Spleen (tissue), 11 donors: ENCODE measurements at regions not wholly inside any gene's neighbourhood (a gene's known extent, or its start where the extent isn't known, plus 50 kb on each side); places are given as distances from the start of the nearest gene placed in this dataset.

Source experiments
- DNase-seq: peaks from one replicate; pipeline ENCODE4 v3.0.0-alpha.2; 2020
- H3K27ac ChIP-seq, 8 donors: fragments of 200-600 bp; sonication (generic) in 7 of 8; 1 replicate in 4 of 8; 2 replicates in 4 of 8; pipeline versions ENCODE4 v1.5.0 to v1.8.0; 2016 to 2021; ENCODE audit warnings: inconsistent platforms in 4 of 8, mild to moderate bottlenecking in 4 of 8, moderate library complexity in 1 of 8
- H3K27me3 ChIP-seq, 7 donors: fragments of 200-600 bp; sonication (generic) in 6 of 7; replicated peaks in 1 of 7; 1 replicate in 4 of 7; 2 replicates in 3 of 7; pipeline versions ENCODE4 v1.5.0 to v1.8.0; 2016 to 2021; ENCODE audit warnings: inconsistent platforms in 3 of 7, mild to moderate bottlenecking in 1 of 7
- H3K36me3 ChIP-seq, 6 donors: fragments of 200-600 bp; sonication (generic) in 5 of 6; 1 replicate in 4 of 6; 2 replicates in 2 of 6; pipeline versions ENCODE4 v1.5.0 to v1.8.0; 2016 to 2021; ENCODE audit warnings: inconsistent platforms in 2 of 6
- H3K4me1 ChIP-seq, 6 donors: fragments of 200-600 bp; sonication (generic) in 5 of 6; 1 replicate in 3 of 6; 2 replicates in 3 of 6; pipeline versions ENCODE4 v1.5.0 to v1.8.0; 2016 to 2021; ENCODE audit warnings: inconsistent platforms in 3 of 6
- H3K4me3 ChIP-seq, 8 donors: fragments of 200-600 bp; sonication (generic) in 7 of 8; 1 replicate in 4 of 8; 2 replicates in 4 of 8; pipeline versions ENCODE4 v1.5.0 to v1.8.0; 2016 to 2021; ENCODE audit warnings: inconsistent platforms in 4 of 8, mild to moderate bottlenecking in 4 of 8, moderate library complexity in 2 of 8
- H3K9me3 ChIP-seq, 8 donors: fragments of 200-600 bp; sonication (generic) in 7 of 8; 1 replicate in 4 of 8; 2 replicates in 4 of 8; pipeline versions ENCODE4 v1.5.0 to v1.8.0; 2016 to 2021; ENCODE audit warnings: inconsistent platforms in 4 of 8
- CTCF ChIP-seq, 11 experiments: fragments of 200-600 bp in 7 of 11; fragments of 450-650 bp in 4 of 11; sonication (generic) in 4 of 11; IDR thresholded peaks in 8 of 11; conservative IDR thresholded peaks in 3 of 11; 1 replicate in 7 of 11; 2 replicates in 4 of 11; pipeline versions ENCODE4 v1.4.0 to v1.8.0; 2016 to 2021; ENCODE audit warnings: antibody characterized with exemption in 11 of 11, inconsistent platforms in 4 of 11, mild to moderate bottlenecking in 1 of 11
- POLR2A ChIP-seq, 3 donors: fragments of 450-650 bp; IDR thresholded peaks; one replicate each; pipeline ENCODE4 v1.5.1; 2017; ENCODE audit warnings: antibody characterized with exemption in 3 of 3, mild to moderate bottlenecking in 1 of 3
- POLR2AphosphoS5 ChIP-seq, 3 donors: sonication (generic); formaldehyde crosslinking; IDR thresholded peaks; one replicate each; pipeline ENCODE4 v1.5.1; 2017; ENCODE audit warnings: antibody characterized with exemption in 3 of 3
- WGBS, 5 donors: extraction: QIAGEN DNeasy Blood & Tissue Kit in 3 of 5; methylation state at CpG; one replicate each; pipeline versions ENCODE4 v1.1.5 to v1.1.7; 2013 to 2018; 5-methylcytosine and 5-hydroxymethylcytosine counted together
- intact Hi-C: fragments of 100-400 bp; cut with DNase I; formaldehyde crosslinking; loops from one replicate; pipeline ENCODE4 v1.15.0; 2023; ENCODE audit warnings: low total_unique reads
- donor health status: healthy with polysubstance abuse.
- donor health status: DM: no; HTN: no; CAD: no; lungs with moderate emphysema.
- donor health status: DM: no; HTN: no; CAD: no.
- donor health status: Bipolar disorder and iron deficiency.
- donor health status: healthy.
- donor health status: DM: no; HTN: no; CAD: no.
- donor health status: DM: yes; HTN: yes; CAD: no.

- no peak for TF ChIP-seq CTCF (IDR thresholded peaks at IDR 0.05 in 8 of 11, conservative IDR thresholded peaks at IDR 0.05 in 3 of 11)
- no peak for TF ChIP-seq POLR2AphosphoS5 (IDR thresholded peaks at IDR 0.05)
- TF ChIP-seq POLR2A (IDR thresholded peaks at IDR 0.05), result no peak
- no peaks in the 10 kb centered on the region for H3K36me3 ChIP-seq
- H3K9me3 ChIP-seq, result no peaks in the 10 kb centered on the region
- H3K27me3 ChIP-seq, result peaks cover 0 to 3% (median 0%) of the 10 kb centered on the region in 7 donors
- no peaks in the 10 kb centered on the region for H3K4me1 ChIP-seq
- intact Hi-C loops, result no loop called here
- no peak overlapping the region for H3K4me3 ChIP-seq
- no peak for DNase-seq
- WGBS, 5 donors, result 24 to 65% (median 52%) methylated on average over 3 of the region's 3 CpGs
- H3K27ac ChIP-seq, result peak overlapping the region in 1 of 8 donors; percentile 43
These were observed 213.8 kb upstream of the FGF13 start for GRCh38 chrX:138925330-138925729.

- Histone ChIP-seq H3K9me3 (no peaks in the 10 kb centered on the region), H3K4me3 (no peak overlapping the region), H3K27ac (no peak overlapping the region), H3K36me3 (no peaks in the 10 kb centered on the region), H3K4me1 (no peaks in the 10 kb centered on the region), H3K27me3 (peaks cover 0 to 3% (median 0%) of the 10 kb centered on the region in 7 donors)
- no peak for DNase-seq
- intact Hi-C loops, result no loop called here
- TF ChIP-seq POLR2A (IDR thresholded peaks at IDR 0.05) (no peak), CTCF (IDR thresholded peaks at IDR 0.05 in 8 of 11, conservative IDR thresholded peaks at IDR 0.05 in 3 of 11) (no peak), POLR2AphosphoS5 (IDR thresholded peaks at IDR 0.05) (no peak)
These were observed 212.3 kb upstream of the FGF13 start for GRCh38 chrX:138923805-138924204.

GRCh38 chrX:138921031-138921430 lies 209.5 kb upstream of the FGF13 start:
- Histone ChIP-seq H3K27me3 (peaks cover 0 to 2% (median 0%) of the 10 kb centered on the region in 7 donors), H3K36me3 (no peaks in the 10 kb centered on the region), H3K4me3 (no peak overlapping the region), H3K27ac (no peak overlapping the region), H3K9me3 (no peaks in the 10 kb centered on the region), H3K4me1 (no peaks in the 10 kb centered on the region)
- WGBS, 5 donors, result 9 to 74% (median 28%) methylated on average over 2 of the region's 2 CpGs
- intact Hi-C loops, result loop anchor here (2.0 kb wide), 1 partner anchor 44 kb away; no protein-coding TSS in a partner anchor
- TF ChIP-seq POLR2AphosphoS5 (IDR thresholded peaks at IDR 0.05) (no peak), CTCF (IDR thresholded peaks at IDR 0.05 in 8 of 11, conservative IDR thresholded peaks at IDR 0.05 in 3 of 11) (no peak), POLR2A (IDR thresholded peaks at IDR 0.05) (no peak)
- no peak for DNase-seq

GRCh38 chrX:138917781-138918180 lies 206.3 kb upstream of the FGF13 start:
- no peaks in the 10 kb centered on the region for H3K4me1 ChIP-seq
- 53 to 71% (median 63%) methylated on average over 2 of the region's 2 CpGs for WGBS, 5 donors
- H3K36me3 ChIP-seq, result no peaks in the 10 kb centered on the region
- no peaks in the 10 kb centered on the region for H3K9me3 ChIP-seq
- intact Hi-C loops, result no loop called here
- DNase-seq, result no peak
- H3K27ac ChIP-seq, result no peak overlapping the region
- H3K4me3 ChIP-seq, result no peak overlapping the region
- TF ChIP-seq POLR2A (IDR thresholded peaks at IDR 0.05) (no peak), POLR2AphosphoS5 (IDR thresholded peaks at IDR 0.05) (no peak), CTCF (IDR thresholded peaks at IDR 0.05 in 8 of 11, conservative IDR thresholded peaks at IDR 0.05 in 3 of 11) (no peak)
- peaks cover 0 to 2% (median 0%) of the 10 kb centered on the region in 7 donors for H3K27me3 ChIP-seq
